GM12875 (cell line): ENCODE measurements at regions not wholly inside any gene's neighbourhood (a gene's known extent, or its start where the extent isn't known, plus 50 kb on each side); places are given as distances from the start of the nearest gene placed in this dataset.

ENCODE experiments used
- H3K4me3 ChIP-seq: one replicate; pipeline ENCODE4 v1.5.1; 2011; ENCODE audit warnings: low read depth, low read length, control low read depth
- TF ChIP-seq, protein P1 (sequence below): IDR thresholded peaks from 2 replicates; pipeline ENCODE4 v1.5.1; 2011; ENCODE audit warnings: low read depth, mild to moderate bottlenecking, control low read depth, inconsistent platforms, low read length, moderate library complexity, borderline replicate concordance; ENCODE audit not compliant: insufficient read depth

DNA sequence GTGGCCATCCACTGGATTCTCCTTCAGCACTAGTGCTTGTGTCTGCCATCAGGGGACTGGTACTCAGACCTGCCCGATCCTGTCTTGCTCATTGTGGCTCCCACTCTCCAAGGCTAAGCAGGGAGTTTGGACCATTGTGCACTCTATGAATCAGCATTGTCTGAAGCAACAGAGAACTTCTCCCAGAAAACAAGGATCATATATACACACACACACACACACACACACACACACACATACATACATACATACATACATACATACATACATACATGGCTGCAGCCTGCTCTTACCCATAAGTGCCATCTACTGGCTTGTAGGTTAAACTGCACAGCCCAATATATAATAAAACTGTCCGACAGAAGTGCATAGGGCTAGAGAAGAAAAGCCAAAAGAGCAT is 345.3 kb upstream of the LCORL start:
- no peak overlapping the region for H3K4me3 ChIP-seq
- TF ChIP-seq, protein P1, sequence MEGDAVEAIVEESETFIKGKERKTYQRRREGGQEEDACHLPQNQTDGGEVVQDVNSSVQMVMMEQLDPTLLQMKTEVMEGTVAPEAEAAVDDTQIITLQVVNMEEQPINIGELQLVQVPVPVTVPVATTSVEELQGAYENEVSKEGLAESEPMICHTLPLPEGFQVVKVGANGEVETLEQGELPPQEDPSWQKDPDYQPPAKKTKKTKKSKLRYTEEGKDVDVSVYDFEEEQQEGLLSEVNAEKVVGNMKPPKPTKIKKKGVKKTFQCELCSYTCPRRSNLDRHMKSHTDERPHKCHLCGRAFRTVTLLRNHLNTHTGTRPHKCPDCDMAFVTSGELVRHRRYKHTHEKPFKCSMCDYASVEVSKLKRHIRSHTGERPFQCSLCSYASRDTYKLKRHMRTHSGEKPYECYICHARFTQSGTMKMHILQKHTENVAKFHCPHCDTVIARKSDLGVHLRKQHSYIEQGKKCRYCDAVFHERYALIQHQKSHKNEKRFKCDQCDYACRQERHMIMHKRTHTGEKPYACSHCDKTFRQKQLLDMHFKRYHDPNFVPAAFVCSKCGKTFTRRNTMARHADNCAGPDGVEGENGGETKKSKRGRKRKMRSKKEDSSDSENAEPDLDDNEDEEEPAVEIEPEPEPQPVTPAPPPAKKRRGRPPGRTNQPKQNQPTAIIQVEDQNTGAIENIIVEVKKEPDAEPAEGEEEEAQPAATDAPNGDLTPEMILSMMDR = peak; percentile 41; the same call in 1 of the 2 replicates

DNA sequence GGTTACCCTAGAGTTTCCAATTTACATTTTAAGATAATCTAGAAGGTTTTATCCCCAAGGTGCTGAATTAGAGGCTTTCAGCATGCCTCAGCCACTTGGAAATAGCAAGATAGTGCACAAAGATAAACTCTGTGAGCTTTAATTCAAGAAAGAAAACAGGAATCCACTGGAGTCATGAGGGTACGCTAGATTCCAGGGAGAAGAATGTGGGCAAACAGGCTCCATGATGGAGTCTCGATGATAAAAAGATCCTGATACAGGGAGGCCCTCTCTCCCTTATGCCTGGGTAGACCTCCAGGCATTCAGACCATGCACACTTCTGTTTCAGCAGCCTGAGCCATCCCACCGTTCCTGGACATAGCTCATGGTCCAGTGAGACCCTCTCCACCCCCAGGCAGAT is 344.6 kb upstream of the LCORL start:
- no peak overlapping the region for H3K4me3 ChIP-seq
- TF ChIP-seq, protein P1 = no peak

DNA sequence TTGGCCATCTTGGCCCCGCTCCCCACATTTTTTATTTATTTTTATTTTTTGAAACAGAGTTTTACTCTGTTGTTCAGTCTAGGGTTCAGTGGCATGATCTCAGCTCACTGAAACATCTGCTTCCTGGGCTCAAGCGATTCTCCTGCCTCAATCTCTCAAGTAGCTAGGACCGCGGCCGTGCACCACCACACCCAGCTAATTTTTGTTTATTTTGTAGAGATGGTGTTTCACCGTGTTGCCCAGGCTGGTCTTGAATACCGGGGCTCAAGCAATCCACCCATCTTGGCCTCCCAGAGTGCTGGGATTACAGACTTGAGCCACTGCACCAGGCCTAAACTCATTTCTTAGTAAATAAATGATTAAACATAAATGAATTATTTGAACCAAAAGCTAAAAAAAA is 322.0 kb upstream of the LCORL start:
- H3K4me3 ChIP-seq = no peak overlapping the region
- TF ChIP-seq, protein P1 = no peak

DNA sequence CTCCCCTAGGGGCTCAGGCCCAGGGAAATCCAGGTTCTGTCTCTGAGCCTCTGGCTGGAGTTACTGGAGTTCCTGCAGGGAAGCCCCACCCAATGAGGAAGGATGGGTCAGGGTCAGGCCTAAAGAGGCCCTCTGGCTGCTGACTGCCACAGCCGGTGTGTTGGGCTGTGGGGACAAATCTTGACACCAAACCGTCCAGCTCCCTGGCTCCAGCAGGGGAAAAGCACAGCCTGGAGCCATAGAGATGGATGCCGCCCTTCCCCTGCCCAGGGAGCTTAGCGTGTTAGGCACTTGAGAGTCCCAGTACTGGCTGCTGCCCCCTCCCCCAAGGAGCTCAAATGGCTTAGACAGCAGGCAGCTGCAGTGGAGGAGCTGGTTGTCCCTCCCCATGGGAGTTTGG is 321.3 kb upstream of the LCORL start:
- H3K4me3 ChIP-seq = no peak overlapping the region
- TF ChIP-seq, protein P1 = no peak

DNA sequence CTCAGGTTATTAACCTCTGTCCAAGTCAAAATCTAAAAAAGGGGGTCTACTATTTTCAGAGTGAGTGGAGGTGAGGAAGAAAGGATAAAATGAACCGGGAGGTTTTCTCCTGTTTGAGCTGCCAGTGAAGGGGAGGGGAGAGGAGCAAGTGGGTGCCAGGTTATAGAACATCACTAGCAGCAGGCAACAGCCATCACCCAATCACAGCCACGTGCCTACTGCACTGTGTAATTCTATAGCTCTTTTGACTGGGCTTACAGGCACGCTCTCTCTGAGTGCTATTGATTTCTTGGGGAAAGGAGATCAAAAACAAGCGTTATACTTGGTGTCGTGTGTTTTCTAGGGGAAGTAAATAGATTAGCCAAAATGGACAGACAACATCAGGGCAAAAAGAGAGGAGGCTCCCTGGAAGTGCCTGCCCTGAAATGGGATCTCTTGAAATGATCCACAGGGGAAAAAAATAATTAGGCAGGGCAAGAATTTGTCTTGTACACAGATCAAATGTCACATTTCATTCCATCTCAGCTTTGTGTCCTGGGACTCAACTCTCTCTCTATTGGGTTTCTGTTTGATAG is 300.5 kb upstream of the LCORL start:
- TF ChIP-seq, protein P1 = no peak
- H3K4me3 ChIP-seq = no peak overlapping the region

DNA sequence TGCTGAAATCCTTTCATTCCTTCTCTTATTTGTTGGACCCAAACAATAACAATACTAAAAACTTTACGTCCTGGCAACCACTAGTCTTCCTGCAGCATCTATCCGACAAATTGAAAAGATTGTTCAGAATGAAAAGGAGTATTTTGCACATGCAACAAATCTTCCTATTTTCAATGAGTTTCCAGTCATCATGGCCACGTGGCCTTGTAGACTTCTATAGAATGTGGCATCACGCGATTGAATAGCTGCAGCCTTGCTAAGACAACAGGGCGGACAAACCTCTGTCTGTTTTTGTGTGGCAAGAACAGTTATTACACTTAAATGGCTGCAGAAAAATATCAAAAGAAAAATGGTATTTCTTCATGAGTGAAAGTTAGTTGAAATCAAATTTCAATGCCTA is 297.9 kb upstream of the LCORL start:
- no peak overlapping the region for H3K4me3 ChIP-seq
- TF ChIP-seq, protein P1 = no peak

DNA sequence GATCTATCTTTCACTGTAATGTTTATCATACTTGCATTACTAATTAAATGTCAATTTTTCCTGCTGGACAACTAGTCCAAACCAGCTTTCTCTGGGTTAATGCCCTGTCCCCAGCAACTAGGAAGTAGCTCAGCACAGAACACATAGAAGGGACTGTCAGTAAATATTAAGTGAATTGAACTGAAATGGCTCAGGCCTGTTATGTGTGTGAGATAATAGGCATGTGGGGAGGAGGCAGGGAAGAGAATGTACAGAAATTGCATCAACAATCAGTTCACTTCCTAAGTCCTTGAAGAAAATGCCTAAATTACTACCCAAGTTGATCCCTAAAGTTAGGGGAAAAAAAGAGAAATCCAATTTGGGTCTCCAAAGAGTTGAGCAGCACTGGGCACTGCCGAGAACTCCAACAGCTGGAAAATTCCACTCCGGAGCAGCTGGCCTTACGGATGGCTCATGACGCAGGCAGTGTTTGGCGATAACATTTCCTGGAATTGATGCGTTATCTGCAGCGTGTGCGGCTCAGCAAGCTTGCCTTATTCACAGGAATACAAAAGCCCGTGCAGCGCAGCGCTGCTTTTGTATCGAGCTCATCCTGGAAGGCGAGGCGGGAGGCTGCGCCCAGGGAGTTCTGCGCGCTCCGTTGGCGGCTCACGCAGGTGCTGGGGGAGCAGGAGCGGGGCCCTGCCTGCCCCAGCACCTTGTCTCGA is 297.3 kb upstream of the LCORL start:
- H3K4me3 ChIP-seq = no peak overlapping the region
- TF ChIP-seq, protein P1 = no peak
